RWPE2 (cell line): ENCODE measurements at regions not wholly inside any gene's neighbourhood (a gene's known extent, or its start where the extent isn't known, plus 50 kb on each side); places are given as distances from the start of the nearest gene placed in this dataset.
A peak's percentile ranks its signal among the peaks of the same experiment; 100 is the strongest.

Source experiments
- ATAC-seq: fragments of 200-7000 bp; cut with Tn5 transposase; 3 replicates; pipeline ENCODE4 v1.9.1; 2021; ENCODE audit warnings: low read depth
- DNase-seq: peaks from one replicate; pipeline ENCODE4 v3.0.0-alpha.2; 2020; ENCODE audit warnings: low spot score
- H3K27ac ChIP-seq: fragments of 450-650 bp; 2 replicates; pipeline ENCODE4 v1.5.1; 2017; ENCODE audit warnings: mild to moderate bottlenecking; ENCODE audit not compliant: poor library complexity, severe bottlenecking
- H3K27me3 ChIP-seq: fragments of 250-450 bp; sonication (Bioruptor Pico); 2 replicates; pipeline ENCODE4 v1.5.1; 2021; ENCODE audit warnings: mild to moderate bottlenecking, moderate library complexity; ENCODE audit not compliant: insufficient read depth, poor library complexity, severe bottlenecking
- H3K36me3 ChIP-seq: fragments of 250-450 bp; sonication (Bioruptor Pico); 2 replicates; pipeline ENCODE4 v1.5.1; 2020; ENCODE audit warnings: low read depth, mild to moderate bottlenecking, moderate library complexity
- H3K4me1 ChIP-seq: fragments of 250-450 bp; sonication (Bioruptor Pico); 2 replicates; pipeline ENCODE4 v1.5.1; 2021; ENCODE audit warnings: mild to moderate bottlenecking, moderate library complexity; ENCODE audit not compliant: insufficient read depth, poor library complexity, severe bottlenecking
- H3K4me3 ChIP-seq: fragments of 250-450 bp; sonication (Bioruptor Pico); 2 replicates; pipeline ENCODE4 v1.5.1; 2021; ENCODE audit warnings: mild to moderate bottlenecking, moderate library complexity; ENCODE audit not compliant: severe bottlenecking
- H3K9me3 ChIP-seq: fragments of 250-450 bp; sonication (Bioruptor Pico); 2 replicates; pipeline ENCODE4 v1.5.1; 2021; ENCODE audit warnings: mild to moderate bottlenecking, moderate library complexity; ENCODE audit not compliant: severe bottlenecking
- TF ChIP-seq, protein P1 (sequence below): fragments of 450-650 bp; IDR thresholded peaks from one replicate; pipeline ENCODE4 v1.5.1; 2017; ENCODE audit warnings: mild to moderate bottlenecking, moderate library complexity; ENCODE audit not compliant: poor library complexity, severe bottlenecking

GRCh38 chr14:46490238-46490685 lies 161.3 kb downstream of the RPL10L start:
- no peak overlapping the region for H3K4me3 ChIP-seq
- DNase-seq (no peak), ATAC-seq (peak; percentile 70)
- H3K9me3 ChIP-seq: no peaks in the 10 kb centered on the region
- no peaks in the 10 kb centered on the region for H3K27me3 ChIP-seq
- no peaks in the 10 kb centered on the region for H3K36me3 ChIP-seq
- TF ChIP-seq, protein P1, sequence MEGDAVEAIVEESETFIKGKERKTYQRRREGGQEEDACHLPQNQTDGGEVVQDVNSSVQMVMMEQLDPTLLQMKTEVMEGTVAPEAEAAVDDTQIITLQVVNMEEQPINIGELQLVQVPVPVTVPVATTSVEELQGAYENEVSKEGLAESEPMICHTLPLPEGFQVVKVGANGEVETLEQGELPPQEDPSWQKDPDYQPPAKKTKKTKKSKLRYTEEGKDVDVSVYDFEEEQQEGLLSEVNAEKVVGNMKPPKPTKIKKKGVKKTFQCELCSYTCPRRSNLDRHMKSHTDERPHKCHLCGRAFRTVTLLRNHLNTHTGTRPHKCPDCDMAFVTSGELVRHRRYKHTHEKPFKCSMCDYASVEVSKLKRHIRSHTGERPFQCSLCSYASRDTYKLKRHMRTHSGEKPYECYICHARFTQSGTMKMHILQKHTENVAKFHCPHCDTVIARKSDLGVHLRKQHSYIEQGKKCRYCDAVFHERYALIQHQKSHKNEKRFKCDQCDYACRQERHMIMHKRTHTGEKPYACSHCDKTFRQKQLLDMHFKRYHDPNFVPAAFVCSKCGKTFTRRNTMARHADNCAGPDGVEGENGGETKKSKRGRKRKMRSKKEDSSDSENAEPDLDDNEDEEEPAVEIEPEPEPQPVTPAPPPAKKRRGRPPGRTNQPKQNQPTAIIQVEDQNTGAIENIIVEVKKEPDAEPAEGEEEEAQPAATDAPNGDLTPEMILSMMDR: peak; percentile 48
- H3K4me1 ChIP-seq: peaks cover 18% of the 10 kb centered on the region
- no peak overlapping the region for H3K27ac ChIP-seq

DNA sequence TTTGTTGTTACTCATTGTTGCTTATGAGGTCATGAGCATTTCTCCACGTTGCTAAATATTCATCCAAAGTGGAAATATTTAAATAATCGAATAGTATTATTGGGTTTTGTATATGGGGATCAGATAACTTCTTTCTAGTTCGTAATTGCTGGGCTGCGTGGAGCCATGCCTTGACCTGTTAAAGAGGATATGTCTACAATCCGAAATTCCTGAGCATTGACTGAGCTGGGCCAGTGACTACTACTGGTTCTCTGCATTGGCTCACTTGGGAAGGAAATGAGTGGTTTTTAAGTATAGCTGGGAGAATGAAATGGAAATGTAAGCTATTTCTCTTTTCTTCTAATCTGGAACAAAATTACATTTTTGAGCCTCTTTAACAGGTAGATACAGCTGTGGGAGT lies 163.2 kb downstream of the RPL10L start:
- Histone ChIP-seq H3K36me3 (no peaks in the 10 kb centered on the region), H3K9me3 (no peaks in the 10 kb centered on the region), H3K27me3 (no peaks in the 10 kb centered on the region), H3K4me3 (no peak overlapping the region), H3K27ac (peak overlapping the region; percentile 62), H3K4me1 (peaks cover 18% of the 10 kb centered on the region)
- DNase-seq (peak; percentile 65), ATAC-seq (peak; percentile 98)
- TF ChIP-seq, protein P1: no peak

DNA sequence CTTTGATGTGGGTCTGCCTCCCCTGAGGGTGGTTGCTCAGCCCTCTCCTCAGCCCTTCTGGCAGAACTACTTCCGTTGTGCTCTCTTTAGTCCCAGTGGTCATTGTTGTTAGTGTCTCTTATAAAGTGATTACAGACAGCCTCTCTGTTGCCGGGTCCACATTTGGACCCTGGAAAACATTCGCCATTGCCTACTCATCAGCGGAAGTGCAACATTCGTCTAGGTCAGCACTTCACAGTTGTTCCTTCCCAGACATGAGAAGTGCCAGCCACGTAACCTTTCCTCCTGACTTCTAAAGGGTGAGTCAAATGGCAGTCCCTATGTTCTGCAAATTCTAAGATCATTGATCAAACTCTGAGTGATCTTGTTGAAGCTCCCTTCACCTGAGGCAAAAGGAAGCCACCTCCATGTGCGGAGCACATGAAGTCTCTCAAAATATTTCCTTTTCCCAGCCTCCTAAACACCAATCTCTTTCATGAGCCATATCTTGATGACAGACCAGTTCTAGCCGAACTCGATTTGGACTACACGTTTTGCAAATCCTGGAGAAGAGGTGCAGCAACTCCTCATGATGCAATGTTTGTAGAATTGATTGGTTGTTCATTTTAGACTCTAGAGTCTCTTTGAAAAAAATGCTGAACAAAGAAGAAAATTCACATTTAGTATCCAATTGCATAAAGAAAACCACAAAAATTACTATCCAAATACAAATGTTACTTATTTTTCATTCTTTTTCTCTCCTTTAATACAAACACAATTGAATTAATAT lies 163.8 kb downstream of the RPL10L start:
- Histone ChIP-seq H3K27ac (peak overlapping the region; percentile 62), H3K4me1 (peaks cover 18% of the 10 kb centered on the region)
- TF ChIP-seq, protein P1: no peak

GRCh38 chr14:46482200-46482599 lies 169.4 kb downstream of the RPL10L start:
- Histone ChIP-seq H3K9me3 (no peaks in the 10 kb centered on the region), H3K4me1 (no peaks in the 10 kb centered on the region), H3K27ac (no peak overlapping the region), H3K27me3 (no peaks in the 10 kb centered on the region), H3K4me3 (no peak overlapping the region), H3K36me3 (no peaks in the 10 kb centered on the region)
- ATAC-seq (no peak), DNase-seq (no peak)
- TF ChIP-seq, protein P1: no peak

More for the DNA sequence above, 163.8 kb downstream of the RPL10L start:
- H3K27me3 ChIP-seq: no peaks in the 10 kb centered on the region
- no peak for ATAC-seq
- no peak overlapping the region for H3K4me3 ChIP-seq
- no peak for DNase-seq
- H3K9me3 ChIP-seq: no peaks in the 10 kb centered on the region
- H3K36me3 ChIP-seq: no peaks in the 10 kb centered on the region

GRCh38 chr14:46480817-46481216 lies 170.8 kb downstream of the RPL10L start:
- Histone ChIP-seq H3K27ac (no peak overlapping the region), H3K27me3 (no peaks in the 10 kb centered on the region), H3K4me1 (no peaks in the 10 kb centered on the region), H3K36me3 (no peaks in the 10 kb centered on the region), H3K9me3 (no peaks in the 10 kb centered on the region), H3K4me3 (no peak overlapping the region)
- TF ChIP-seq, protein P1: no peak
- DNase-seq: no peak
- no peak for ATAC-seq
